ENCODE measurements at regions not wholly inside any gene's neighbourhood (a gene's known extent, or its start where the extent isn't known, plus 50 kb on each side); places are given as distances from the start of the nearest gene placed in this dataset.

DNA sequence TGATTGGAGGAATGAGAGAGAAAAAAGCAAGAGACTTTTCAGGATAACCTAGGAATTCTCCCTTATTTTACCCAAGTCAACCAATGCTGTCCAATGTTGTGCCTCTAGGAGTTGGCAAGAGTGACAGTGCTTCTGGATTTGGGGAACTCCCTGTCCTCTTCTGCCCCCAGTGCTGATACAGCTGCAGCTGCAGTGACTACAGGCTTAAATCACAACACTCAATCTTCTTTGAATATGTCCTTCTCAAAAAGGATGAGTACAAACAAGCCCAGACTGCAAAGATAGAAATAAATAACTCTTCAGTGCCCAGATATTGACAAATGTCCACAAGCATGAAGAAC is 141.0 kb upstream of the COL21A1 start (continued):
- TF ChIP-seq CTBP2 (IDR thresholded peaks at IDR 0.05; ENCODE audit: borderline replicate concordance, insufficient read depth, insufficient read length, low read length): no peak
- no peak for TF ChIP-seq GABPA (IDR thresholded peaks at IDR 0.05; ENCODE audit: borderline replicate concordance, insufficient read depth, low read length)
- no peak for TF ChIP-seq SRF (IDR thresholded peaks at IDR 0.05; ENCODE audit: low read depth, low read length)
- no peak for TF ChIP-seq JUND (IDR thresholded peaks at IDR 0.05; ENCODE audit: low read length)
